ENCODE measurements at regions not wholly inside any gene's neighbourhood (a gene's known extent, or its start where the extent isn't known, plus 50 kb on each side); places are given as distances from the start of the nearest gene placed in this dataset.

DNA sequence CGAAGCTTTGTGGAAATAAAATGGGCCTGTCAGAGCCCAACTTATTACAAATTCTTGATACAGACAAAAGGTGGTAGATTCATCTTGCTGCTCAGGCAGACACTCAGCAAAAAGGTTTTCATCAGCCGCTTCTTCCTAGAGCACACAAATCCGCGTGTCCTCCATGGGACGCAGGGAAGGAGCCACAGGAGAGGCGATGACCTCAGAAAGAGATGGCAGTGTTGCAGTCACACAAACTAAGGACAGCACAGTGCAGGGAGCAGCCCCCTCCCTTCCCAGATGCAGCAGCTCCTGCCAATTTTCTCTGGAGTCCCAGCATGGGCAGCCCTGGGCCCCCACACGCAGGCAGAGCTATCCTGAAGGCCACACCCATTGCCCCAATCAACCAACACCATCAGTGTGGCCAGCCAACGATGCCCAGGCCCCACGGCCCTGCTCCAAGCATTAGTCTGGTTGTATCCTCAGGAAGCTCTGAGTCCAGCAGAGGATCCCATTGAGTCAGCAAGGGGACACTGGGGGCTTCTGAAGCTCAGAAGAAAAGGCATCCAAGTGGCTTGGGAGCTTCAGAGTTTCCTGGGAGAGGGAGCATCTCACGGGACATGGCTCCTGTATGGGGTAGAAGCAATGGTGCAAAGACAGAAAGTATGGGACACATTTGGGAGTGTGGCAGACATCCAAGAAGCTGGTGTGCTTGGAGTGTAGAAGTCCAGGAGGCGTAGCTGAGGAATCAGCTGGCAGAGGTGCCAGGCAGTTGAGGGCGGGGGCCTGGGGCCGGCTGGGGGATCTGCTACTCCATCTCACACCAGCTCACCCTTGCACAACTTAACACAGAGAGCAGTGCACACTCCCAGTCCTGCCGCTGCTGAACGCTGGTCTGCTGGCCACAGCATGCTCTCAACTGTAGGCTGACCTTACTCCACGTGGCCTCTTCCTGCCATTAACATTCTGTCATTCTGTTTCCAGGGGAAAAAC lies 142.1 kb upstream of the CST7 start:
- no peak for TF ChIP-seq EZH2phosphoT487 (IDR thresholded peaks at IDR 0.05; ENCODE audit: borderline replicate concordance)
- TF ChIP-seq, protein P1, sequence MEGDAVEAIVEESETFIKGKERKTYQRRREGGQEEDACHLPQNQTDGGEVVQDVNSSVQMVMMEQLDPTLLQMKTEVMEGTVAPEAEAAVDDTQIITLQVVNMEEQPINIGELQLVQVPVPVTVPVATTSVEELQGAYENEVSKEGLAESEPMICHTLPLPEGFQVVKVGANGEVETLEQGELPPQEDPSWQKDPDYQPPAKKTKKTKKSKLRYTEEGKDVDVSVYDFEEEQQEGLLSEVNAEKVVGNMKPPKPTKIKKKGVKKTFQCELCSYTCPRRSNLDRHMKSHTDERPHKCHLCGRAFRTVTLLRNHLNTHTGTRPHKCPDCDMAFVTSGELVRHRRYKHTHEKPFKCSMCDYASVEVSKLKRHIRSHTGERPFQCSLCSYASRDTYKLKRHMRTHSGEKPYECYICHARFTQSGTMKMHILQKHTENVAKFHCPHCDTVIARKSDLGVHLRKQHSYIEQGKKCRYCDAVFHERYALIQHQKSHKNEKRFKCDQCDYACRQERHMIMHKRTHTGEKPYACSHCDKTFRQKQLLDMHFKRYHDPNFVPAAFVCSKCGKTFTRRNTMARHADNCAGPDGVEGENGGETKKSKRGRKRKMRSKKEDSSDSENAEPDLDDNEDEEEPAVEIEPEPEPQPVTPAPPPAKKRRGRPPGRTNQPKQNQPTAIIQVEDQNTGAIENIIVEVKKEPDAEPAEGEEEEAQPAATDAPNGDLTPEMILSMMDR (conservative IDR thresholded peaks at IDR 0.05; ENCODE audit: low read length) = no peak
- H3K9me2 ChIP-seq (replicated peaks; ENCODE audit: low read depth, low read length) = no peaks in the 10 kb centered on the region
- H3K36me3 ChIP-seq (ENCODE audit: insufficient read depth, low read length) = no peaks in the 10 kb centered on the region
- H3K4me3 ChIP-seq (ENCODE audit: low read length, poor library complexity, severe bottlenecking) = no peak overlapping the region
- no peak overlapping the region for H2AFZ ChIP-seq (ENCODE audit: low read length)
- H3F3A ChIP-seq (ENCODE audit: low read depth) = no peaks in the 10 kb centered on the region
- no peak overlapping the region for H3K4me2 ChIP-seq (ENCODE audit: low read depth, low read length, poor library complexity, severe bottlenecking)
- H3K9me3 ChIP-seq (ENCODE audit: insufficient read depth, low read depth, low read length) = no peaks in the 10 kb centered on the region
- no peak overlapping the region for H3K9ac ChIP-seq (ENCODE audit: low read depth, low read length, poor library complexity, severe bottlenecking)
- H4K20me1 ChIP-seq (ENCODE audit: insufficient read depth, low read length, poor library complexity, severe bottlenecking) = no peaks in the 10 kb centered on the region
- H3K79me2 ChIP-seq (ENCODE audit: insufficient read depth, low read length) = no peaks in the 10 kb centered on the region
- no peaks in the 10 kb centered on the region for H3K4me1 ChIP-seq (ENCODE audit: insufficient read depth, low read length, poor library complexity, severe bottlenecking)
- H3K27me3 ChIP-seq (ENCODE audit: insufficient read depth, low read length, poor library complexity, severe bottlenecking) = no peaks in the 10 kb centered on the region

- no peak overlapping the region for H3K9ac ChIP-seq (ENCODE audit: low read depth, low read length, poor library complexity, severe bottlenecking)
- H3K4me1 ChIP-seq (ENCODE audit: insufficient read depth, low read length, poor library complexity, severe bottlenecking) = no peaks in the 10 kb centered on the region
- no peak overlapping the region for H3K4me2 ChIP-seq (ENCODE audit: low read depth, low read length, poor library complexity, severe bottlenecking)
- no peak for TF ChIP-seq EZH2phosphoT487 (IDR thresholded peaks at IDR 0.05; ENCODE audit: borderline replicate concordance)
- TF ChIP-seq, protein P1 (conservative IDR thresholded peaks at IDR 0.05; ENCODE audit: low read length) = no peak
- H3K36me3 ChIP-seq (ENCODE audit: insufficient read depth, low read length) = no peaks in the 10 kb centered on the region
- no peak overlapping the region for H2AFZ ChIP-seq (ENCODE audit: low read length)
- no peaks in the 10 kb centered on the region for H3F3A ChIP-seq (ENCODE audit: low read depth)
- H3K27me3 ChIP-seq (ENCODE audit: insufficient read depth, low read length, poor library complexity, severe bottlenecking) = no peaks in the 10 kb centered on the region
- H3K9me3 ChIP-seq (ENCODE audit: insufficient read depth, low read depth, low read length) = no peaks in the 10 kb centered on the region
- H3K79me2 ChIP-seq (ENCODE audit: insufficient read depth, low read length) = no peaks in the 10 kb centered on the region
- no peaks in the 10 kb centered on the region for H3K9me2 ChIP-seq (replicated peaks; ENCODE audit: low read depth, low read length)
- no peak overlapping the region for H3K4me3 ChIP-seq (ENCODE audit: low read length, poor library complexity, severe bottlenecking)
- H4K20me1 ChIP-seq (ENCODE audit: insufficient read depth, low read length, poor library complexity, severe bottlenecking) = no peaks in the 10 kb centered on the region
These were observed 140.5 kb upstream of the CST7 start for GRCh38 chr20:24808616-24809015.

DNA sequence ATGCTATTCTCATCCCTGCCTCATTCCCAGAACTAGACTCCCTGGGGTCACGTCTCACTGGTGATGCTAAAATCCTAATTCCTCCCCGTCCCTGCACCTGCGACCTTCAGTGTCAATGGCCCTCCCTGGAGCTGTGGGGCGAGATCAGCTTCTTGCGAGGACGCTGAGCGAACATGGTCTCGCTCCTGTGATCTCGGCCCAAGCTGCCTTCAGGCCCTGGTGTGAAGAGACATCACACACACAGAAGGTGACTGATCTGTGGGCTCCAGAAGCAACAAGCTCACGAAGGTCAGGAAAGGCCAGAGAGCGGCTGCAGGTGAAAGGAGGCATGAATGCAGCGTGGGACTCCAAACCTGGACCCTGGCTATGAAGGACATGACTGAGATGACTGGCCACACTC lies 139.5 kb upstream of the CST7 start:
- H3K4me1 ChIP-seq (ENCODE audit: insufficient read depth, low read length, poor library complexity, severe bottlenecking) = no peaks in the 10 kb centered on the region
- H3K36me3 ChIP-seq (ENCODE audit: insufficient read depth, low read length) = no peaks in the 10 kb centered on the region
- TF ChIP-seq, protein P1 (conservative IDR thresholded peaks at IDR 0.05; ENCODE audit: low read length) = no peak
- no peak for TF ChIP-seq EZH2phosphoT487 (IDR thresholded peaks at IDR 0.05; ENCODE audit: borderline replicate concordance)

More for the DNA sequence above, 139.5 kb upstream of the CST7 start:
- Histone ChIP-seq H4K20me1 (ENCODE audit: insufficient read depth, low read length, poor library complexity, severe bottlenecking) (no peaks in the 10 kb centered on the region), H3K9ac (ENCODE audit: low read depth, low read length, poor library complexity, severe bottlenecking) (no peak overlapping the region), H3K4me3 (ENCODE audit: low read length, poor library complexity, severe bottlenecking) (no peak overlapping the region), H3K9me3 (ENCODE audit: insufficient read depth, low read depth, low read length) (no peaks in the 10 kb centered on the region), H3F3A (ENCODE audit: low read depth) (no peaks in the 10 kb centered on the region), H3K27me3 (ENCODE audit: insufficient read depth, low read length, poor library complexity, severe bottlenecking) (no peaks in the 10 kb centered on the region), H3K79me2 (ENCODE audit: insufficient read depth, low read length) (no peaks in the 10 kb centered on the region), H3K4me2 (ENCODE audit: low read depth, low read length, poor library complexity, severe bottlenecking) (no peak overlapping the region), H3K9me2 (replicated peaks; ENCODE audit: low read depth, low read length) (no peaks in the 10 kb centered on the region), H2AFZ (ENCODE audit: low read length) (no peak overlapping the region)

All from Loucy (cell line).